GM23338 (cell line): ENCODE measurements at regions not wholly inside any gene's neighbourhood (a gene's known extent, or its start where the extent isn't known, plus 50 kb on each side); places are given as distances from the start of the nearest gene placed in this dataset.

Experiments
- ATAC-seq: fragments of 200-7000 bp; cut with Tn5 transposase; 3 replicates; pipeline ENCODE4 v1.9.1; 2020
- DNase-seq: peaks from one replicate; pipeline ENCODE4 v3.0.0-alpha.2; 2015; ENCODE audit warnings: low spot score
- H2AFZ ChIP-seq: fragments of 200-600 bp; sonication (generic); 2 replicates; pipeline ENCODE4 v1.8.0; 2016; ENCODE audit warnings: antibody characterized with exemption, mild to moderate bottlenecking, moderate library complexity
- H3F3A ChIP-seq: fragments of 200-600 bp; sonication (generic); replicated peaks from 2 replicates; pipeline ENCODE4 v1.8.0; 2017; ENCODE audit warnings: antibody characterized with exemption, mixed run types, low read depth
- H3K27ac ChIP-seq: fragments of 200-600 bp; sonication (generic); 2 replicates; pipeline ENCODE4 v1.6.1; 2016; ENCODE audit warnings: low read depth
- H3K27me3 ChIP-seq: fragments of 200-600 bp; sonication (generic); 2 replicates; pipeline ENCODE4 v1.8.0; 2016; ENCODE audit warnings: mild to moderate bottlenecking, mixed run types, moderate library complexity; ENCODE audit not compliant: insufficient read depth
- H3K36me3 ChIP-seq: fragments of 200-600 bp; sonication (generic); 2 replicates; pipeline ENCODE4 v1.8.0; 2016; ENCODE audit warnings: mild to moderate bottlenecking; ENCODE audit not compliant: insufficient read depth
- H3K4me1 ChIP-seq: fragments of 200-600 bp; sonication (generic); 2 replicates; pipeline ENCODE4 v1.8.0; 2016; ENCODE audit warnings: mild to moderate bottlenecking, moderate library complexity; ENCODE audit not compliant: insufficient read depth
- H3K4me2 ChIP-seq: fragments of 200-600 bp; sonication (generic); 2 replicates; pipeline ENCODE4 v1.7.1; 2017; ENCODE audit warnings: mixed run types
- H3K4me3 ChIP-seq: fragments of 200-600 bp; sonication (generic); 2 replicates; pipeline ENCODE4 v1.6.1; 2016; ENCODE audit warnings: mixed run types
- H3K79me2 ChIP-seq: fragments of 200-600 bp; sonication (generic); replicated peaks from 2 replicates; pipeline ENCODE4 v1.8.0; 2017; ENCODE audit warnings: mild to moderate bottlenecking; ENCODE audit not compliant: insufficient read depth
- H3K9me2 ChIP-seq: fragments of 200-600 bp; sonication (generic); 2 replicates; pipeline ENCODE4 v1.8.0; 2017; ENCODE audit not compliant: insufficient read depth
- H4K20me1 ChIP-seq: fragments of 200-600 bp; sonication (generic); replicated peaks from 2 replicates; pipeline ENCODE4 v1.8.0; 2017; ENCODE audit warnings: mild to moderate bottlenecking; ENCODE audit not compliant: insufficient read depth
- H3K27ac Mint-ChIP-seq: 2 replicates; pipeline ENCODE4 v1.8.0; 2020; ENCODE audit warnings: inconsistent platforms, mild to moderate bottlenecking, moderate library complexity, mixed read lengths
- H3K27me3 Mint-ChIP-seq: 3 replicates; pipeline ENCODE4 v1.8.0; 2022; ENCODE audit warnings: low read depth, mild to moderate bottlenecking, moderate library complexity, mixed read lengths, inconsistent platforms; ENCODE audit not compliant: insufficient read depth, poor library complexity
- H3K36me3 Mint-ChIP-seq: 3 replicates; pipeline ENCODE4 v1.8.0; 2021; ENCODE audit warnings: low read depth, mild to moderate bottlenecking, inconsistent platforms, moderate library complexity, mixed read lengths
- H3K4me1 Mint-ChIP-seq: 3 replicates; pipeline ENCODE4 v1.8.0; 2020; ENCODE audit warnings: mild to moderate bottlenecking, inconsistent platforms, mixed read lengths
- H3K4me3 Mint-ChIP-seq: 3 replicates; pipeline ENCODE4 v1.8.0; 2021; ENCODE audit warnings: moderate library complexity, mild to moderate bottlenecking, inconsistent platforms, mixed read lengths
- H3K9me3 Mint-ChIP-seq: 3 replicates; pipeline ENCODE4 v1.8.0; 2020; ENCODE audit warnings: moderate library complexity, mild to moderate bottlenecking, inconsistent platforms, mixed read lengths
- CREB1 ChIP-seq: fragments of 250-450 bp; sonication (Bioruptor Pico); IDR thresholded peaks from 2 replicates; pipeline ENCODE4 v1.5.0; 2020; ENCODE audit warnings: low read depth, mild to moderate bottlenecking, moderate library complexity
- ETS1 ChIP-seq: IDR thresholded peaks from 2 replicates; pipeline ENCODE4 v1.6.1; 2016; ENCODE audit warnings: antibody characterized with exemption
- EZH2 ChIP-seq: fragments of 200-600 bp; sonication (generic); IDR thresholded peaks from one replicate; pipeline ENCODE4 v1.8.0; 2017; ENCODE audit warnings: antibody characterized with exemption, mild to moderate bottlenecking, low read depth; ENCODE audit not compliant: unreplicated experiment
- EZH2phosphoT487 ChIP-seq: fragments of 200-600 bp; sonication (generic); IDR thresholded peaks from one replicate; pipeline ENCODE4 v1.8.1; 2018; ENCODE audit warnings: antibody characterized with exemption; ENCODE audit not compliant: unreplicated experiment
- JUNB ChIP-seq: IDR thresholded peaks from one replicate; pipeline ENCODE4 v1.6.1; 2016; ENCODE audit warnings: antibody characterized with exemption; ENCODE audit not compliant: unreplicated experiment
- NANOG ChIP-seq: IDR thresholded peaks from 2 replicates; pipeline ENCODE4 v1.6.1; 2016; ENCODE audit warnings: antibody characterized with exemption, borderline replicate concordance
- POLR2AphosphoS5 ChIP-seq: IDR thresholded peaks from 2 replicates; pipeline ENCODE4 v1.6.1; 2016; ENCODE audit warnings: antibody characterized with exemption, low read depth
- STAT1 ChIP-seq: IDR thresholded peaks from one replicate; pipeline ENCODE4 v1.6.1; 2016; ENCODE audit warnings: antibody characterized with exemption; ENCODE audit not compliant: unreplicated experiment
- ZNF114 ChIP-seq: fragments of 250-450 bp; sonication (Bioruptor Pico); IDR thresholded peaks from 2 replicates; pipeline ENCODE4 v1.5.0; 2020; ENCODE audit warnings: mild to moderate bottlenecking, moderate library complexity
- ZNF331 ChIP-seq: fragments of 250-450 bp; sonication (Bioruptor Pico); IDR thresholded peaks from 2 replicates; pipeline ENCODE4 v1.5.0; 2020; ENCODE audit warnings: low read depth, mild to moderate bottlenecking, moderate library complexity
- ZNF462 ChIP-seq: fragments of 250-450 bp; sonication (Bioruptor Pico); IDR thresholded peaks from 2 replicates; pipeline ENCODE4 v1.5.0; 2020; ENCODE audit warnings: mild to moderate bottlenecking, moderate library complexity
- TF ChIP-seq, protein P1 (sequence below), 2 experiments: fragments of 200-600 bp in 1 of 2; sonication (generic) in 1 of 2; conservative IDR thresholded peaks; 2 replicates each; pipeline versions ENCODE4 v1.5.1 to v1.6.1; 2016 to 2017; ENCODE audit warnings: antibody characterized with exemption in 2 of 2, low read depth in 2 of 2, mild to moderate bottlenecking in 2 of 2, moderate library complexity in 1 of 2
- TF ChIP-seq, protein P2 (sequence below): IDR thresholded peaks from one replicate; pipeline ENCODE4 v1.6.1; 2018; ENCODE audit warnings: antibody characterized with exemption; ENCODE audit not compliant: unreplicated experiment

DNA sequence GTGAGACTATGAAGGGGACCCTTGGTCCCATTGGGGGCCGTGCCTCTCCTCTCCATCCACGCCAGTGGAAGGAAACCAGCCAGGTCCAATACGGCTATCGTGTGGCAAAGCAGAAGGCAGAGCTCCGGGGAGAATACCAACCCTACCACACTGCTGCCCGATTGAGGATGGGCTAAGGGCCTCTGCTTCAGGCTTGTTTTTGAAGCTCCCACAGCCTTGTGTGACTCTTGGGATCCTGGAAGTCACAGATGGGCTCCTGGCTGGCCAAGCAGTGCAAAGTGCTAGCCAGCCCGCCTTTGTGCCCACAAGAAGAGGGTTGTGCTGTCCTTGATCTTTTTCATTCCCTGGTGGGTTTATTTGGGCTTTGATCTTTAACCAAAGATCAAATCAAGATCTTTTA lies 70.6 kb upstream of the ID2 start:
- H3K36me3 Mint-ChIP-seq: 0 out of 3 replicates have a peak, but pooled peaks cover 3% of the 10 kb centered on the region
- ATAC-seq (no peak), DNase-seq (no peak)
- Histone ChIP-seq H2AFZ (no peak overlapping the region), H3K27me3 (no peaks in the 10 kb centered on the region), H3K4me1 (no peaks in the 10 kb centered on the region), H3K36me3 (no peaks in the 10 kb centered on the region), H3F3A (no peaks in the 10 kb centered on the region), H3K4me3 (no peak overlapping the region), H3K4me2 (no peak overlapping the region), H3K27ac (no peak overlapping the region), H4K20me1 (no peaks in the 10 kb centered on the region), H3K79me2 (no peaks in the 10 kb centered on the region), H3K9me2 (no peaks in the 10 kb centered on the region; the same call in 1 of the 2 replicates)
- peaks cover 7% of the 10 kb centered on the region; the same call in 2 of the 3 replicates for H3K4me1 Mint-ChIP-seq
- H3K4me3 Mint-ChIP-seq: no peak overlapping the region
- H3K9me3 Mint-ChIP-seq: peaks cover 5% of the 10 kb centered on the region
- peaks cover 5% of the 10 kb centered on the region for H3K27me3 Mint-ChIP-seq
- H3K27ac Mint-ChIP-seq: no peak overlapping the region
- TF ChIP-seq ETS1 (no peak), STAT1 (no peak), ZNF114 (CRISPR knock-in tag) (no peak), ZNF331 (CRISPR knock-in tag) (no peak), NANOG (no peak), CREB1 (CRISPR knock-in tag) (no peak), EZH2 (no peak), POLR2AphosphoS5 (no peak), JUNB (no peak), ZNF462 (CRISPR knock-in tag) (no peak), EZH2phosphoT487 (no peak)
- TF ChIP-seq, protein P1, sequence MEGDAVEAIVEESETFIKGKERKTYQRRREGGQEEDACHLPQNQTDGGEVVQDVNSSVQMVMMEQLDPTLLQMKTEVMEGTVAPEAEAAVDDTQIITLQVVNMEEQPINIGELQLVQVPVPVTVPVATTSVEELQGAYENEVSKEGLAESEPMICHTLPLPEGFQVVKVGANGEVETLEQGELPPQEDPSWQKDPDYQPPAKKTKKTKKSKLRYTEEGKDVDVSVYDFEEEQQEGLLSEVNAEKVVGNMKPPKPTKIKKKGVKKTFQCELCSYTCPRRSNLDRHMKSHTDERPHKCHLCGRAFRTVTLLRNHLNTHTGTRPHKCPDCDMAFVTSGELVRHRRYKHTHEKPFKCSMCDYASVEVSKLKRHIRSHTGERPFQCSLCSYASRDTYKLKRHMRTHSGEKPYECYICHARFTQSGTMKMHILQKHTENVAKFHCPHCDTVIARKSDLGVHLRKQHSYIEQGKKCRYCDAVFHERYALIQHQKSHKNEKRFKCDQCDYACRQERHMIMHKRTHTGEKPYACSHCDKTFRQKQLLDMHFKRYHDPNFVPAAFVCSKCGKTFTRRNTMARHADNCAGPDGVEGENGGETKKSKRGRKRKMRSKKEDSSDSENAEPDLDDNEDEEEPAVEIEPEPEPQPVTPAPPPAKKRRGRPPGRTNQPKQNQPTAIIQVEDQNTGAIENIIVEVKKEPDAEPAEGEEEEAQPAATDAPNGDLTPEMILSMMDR (conservative IDR thresholded peaks at IDR 0.05; ENCODE audit: low read depth in 2 of 2): no peak
- TF ChIP-seq, protein P2, sequence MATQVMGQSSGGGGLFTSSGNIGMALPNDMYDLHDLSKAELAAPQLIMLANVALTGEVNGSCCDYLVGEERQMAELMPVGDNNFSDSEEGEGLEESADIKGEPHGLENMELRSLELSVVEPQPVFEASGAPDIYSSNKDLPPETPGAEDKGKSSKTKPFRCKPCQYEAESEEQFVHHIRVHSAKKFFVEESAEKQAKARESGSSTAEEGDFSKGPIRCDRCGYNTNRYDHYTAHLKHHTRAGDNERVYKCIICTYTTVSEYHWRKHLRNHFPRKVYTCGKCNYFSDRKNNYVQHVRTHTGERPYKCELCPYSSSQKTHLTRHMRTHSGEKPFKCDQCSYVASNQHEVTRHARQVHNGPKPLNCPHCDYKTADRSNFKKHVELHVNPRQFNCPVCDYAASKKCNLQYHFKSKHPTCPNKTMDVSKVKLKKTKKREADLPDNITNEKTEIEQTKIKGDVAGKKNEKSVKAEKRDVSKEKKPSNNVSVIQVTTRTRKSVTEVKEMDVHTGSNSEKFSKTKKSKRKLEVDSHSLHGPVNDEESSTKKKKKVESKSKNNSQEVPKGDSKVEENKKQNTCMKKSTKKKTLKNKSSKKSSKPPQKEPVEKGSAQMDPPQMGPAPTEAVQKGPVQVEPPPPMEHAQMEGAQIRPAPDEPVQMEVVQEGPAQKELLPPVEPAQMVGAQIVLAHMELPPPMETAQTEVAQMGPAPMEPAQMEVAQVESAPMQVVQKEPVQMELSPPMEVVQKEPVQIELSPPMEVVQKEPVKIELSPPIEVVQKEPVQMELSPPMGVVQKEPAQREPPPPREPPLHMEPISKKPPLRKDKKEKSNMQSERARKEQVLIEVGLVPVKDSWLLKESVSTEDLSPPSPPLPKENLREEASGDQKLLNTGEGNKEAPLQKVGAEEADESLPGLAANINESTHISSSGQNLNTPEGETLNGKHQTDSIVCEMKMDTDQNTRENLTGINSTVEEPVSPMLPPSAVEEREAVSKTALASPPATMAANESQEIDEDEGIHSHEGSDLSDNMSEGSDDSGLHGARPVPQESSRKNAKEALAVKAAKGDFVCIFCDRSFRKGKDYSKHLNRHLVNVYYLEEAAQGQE: no peak
